Astrocyte (in vitro differentiated cells and primary cell): ENCODE measurements at regions not wholly inside any gene's neighbourhood (a gene's known extent, or its start where the extent isn't known, plus 50 kb on each side); places are given as distances from the start of the nearest gene placed in this dataset.

Experiments used
- DNase-seq: peaks from one replicate; pipeline ENCODE4 v3.0.0-alpha.2; 2010; ENCODE audit warnings: low read depth
- FAIRE-seq: peaks from 2 replicates; lab custom pipeline; 2011; peaks lifted over from hg19 to GRCh38; lab: Jason Lieb, UNC
- H2AFZ ChIP-seq: 2 replicates; pipeline ENCODE4 v1.6.0; 2012; ENCODE audit warnings: low read depth, low read length, inconsistent platforms
- H3K27ac ChIP-seq: 2 replicates; pipeline ENCODE4 v1.5.1; 2011; ENCODE audit warnings: low read depth, low read length, inconsistent platforms
- H3K27me3 ChIP-seq: 2 replicates; pipeline ENCODE4 v1.6.0; 2011; ENCODE audit warnings: low read length, inconsistent platforms; ENCODE audit not compliant: insufficient read depth
- H3K36me3 ChIP-seq: 2 replicates; pipeline ENCODE4 v1.5.1; 2011; ENCODE audit warnings: low read length, inconsistent platforms; ENCODE audit not compliant: insufficient read depth
- H3K4me1 ChIP-seq: 2 replicates; pipeline ENCODE4 v1.5.1; 2011; ENCODE audit warnings: low read length, inconsistent platforms; ENCODE audit not compliant: insufficient read depth
- H3K4me2 ChIP-seq: 2 replicates; pipeline ENCODE4 v1.6.0; 2012; ENCODE audit warnings: low read length, inconsistent platforms
- H3K4me3 ChIP-seq: 2 replicates; pipeline ENCODE4 v1.5.1; 2011; ENCODE audit warnings: low read depth, mild to moderate bottlenecking, low read length, inconsistent platforms; ENCODE audit not compliant: insufficient read depth
- H3K79me2 ChIP-seq: 2 replicates; pipeline ENCODE4 v1.6.0; 2012; ENCODE audit warnings: mild to moderate bottlenecking, low read length, inconsistent platforms; ENCODE audit not compliant: insufficient read depth
- H3K9ac ChIP-seq: 2 replicates; pipeline ENCODE4 v1.6.0; 2012; ENCODE audit warnings: mild to moderate bottlenecking, low read length, inconsistent platforms
- H3K9me3 ChIP-seq: 2 replicates; pipeline ENCODE4 v1.5.1; 2012; ENCODE audit warnings: low read depth, mild to moderate bottlenecking, low read length, inconsistent platforms; ENCODE audit not compliant: insufficient read depth
- H4K20me1 ChIP-seq: 2 replicates; pipeline ENCODE4 v1.6.0; 2012; ENCODE audit warnings: low read length, inconsistent platforms; ENCODE audit not compliant: insufficient read depth
- H3K27ac Mint-ChIP-seq: one replicate; pipeline ENCODE4 v1.8.0; 2021; ENCODE audit warnings: mild to moderate bottlenecking, mixed read lengths; ENCODE audit not compliant: unreplicated experiment
- H3K27me3 Mint-ChIP-seq: one replicate; pipeline ENCODE4 v1.8.0; 2021; ENCODE audit warnings: low read depth, mixed read lengths; ENCODE audit not compliant: unreplicated experiment
- H3K36me3 Mint-ChIP-seq: one replicate; pipeline ENCODE4 v1.8.0; 2021; ENCODE audit warnings: low read depth, mixed read lengths; ENCODE audit not compliant: unreplicated experiment
- H3K4me1 Mint-ChIP-seq: one replicate; pipeline ENCODE4 v1.8.0; 2021; ENCODE audit warnings: low read depth, mixed read lengths; ENCODE audit not compliant: unreplicated experiment
- H3K4me3 Mint-ChIP-seq: one replicate; pipeline ENCODE4 v1.8.0; 2021; ENCODE audit warnings: mild to moderate bottlenecking, moderate library complexity, mixed read lengths; ENCODE audit not compliant: unreplicated experiment
- H3K9me3 Mint-ChIP-seq: one replicate; pipeline ENCODE4 v1.8.0; 2021; ENCODE audit warnings: mild to moderate bottlenecking, mixed read lengths; ENCODE audit not compliant: unreplicated experiment
- EZH2 ChIP-seq: IDR thresholded peaks from 2 replicates; pipeline ENCODE4 v1.6.1; 2012; ENCODE audit warnings: mild to moderate bottlenecking, low read length, inconsistent platforms; ENCODE audit not compliant: insufficient read depth
- TF ChIP-seq, protein P1 (sequence below): IDR thresholded peaks from 2 replicates; pipeline ENCODE4 v1.5.1; 2011; ENCODE audit warnings: low read depth, mild to moderate bottlenecking, inconsistent platforms, low read length, moderate library complexity; ENCODE audit not compliant: insufficient read depth

DNA sequence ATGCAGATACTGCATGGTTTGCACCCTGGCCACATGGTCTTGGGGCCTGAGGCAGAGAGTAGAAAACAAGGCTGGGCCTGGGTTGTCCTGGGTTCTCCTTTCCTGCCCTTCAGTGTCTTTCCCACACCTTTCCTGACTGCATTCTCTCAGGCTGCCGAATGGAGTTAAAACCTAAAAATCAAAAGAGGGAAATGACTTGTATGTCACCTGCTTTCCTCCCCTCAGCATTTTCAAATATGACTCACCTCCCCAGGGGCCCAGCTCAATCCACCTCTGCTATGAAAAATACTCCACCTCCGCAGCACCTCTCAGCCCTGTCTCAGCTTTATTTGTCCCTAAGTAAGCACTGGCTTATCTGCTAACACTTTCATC, 457.8 kb upstream of the MEX3C start:
- no peak overlapping the region for H3K27ac Mint-ChIP-seq

GRCh38 chr18:51656249-51656648, 458.8 kb upstream of the MEX3C start:
- FAIRE-seq = no peak
- Histone ChIP-seq H3K79me2 (no peaks in the 10 kb centered on the region), H3K4me1 (no peaks in the 10 kb centered on the region), H3K27ac (no peak overlapping the region), H3K27me3 (no peaks in the 10 kb centered on the region), H3K36me3 (no peaks in the 10 kb centered on the region), H3K9me3 (no peaks in the 10 kb centered on the region), H3K4me2 (no peak overlapping the region), H4K20me1 (no peaks in the 10 kb centered on the region), H3K4me3 (no peak overlapping the region), H3K9ac (no peak overlapping the region), H2AFZ (no peak overlapping the region)
- Mint-ChIP-seq H3K27me3 (peaks cover 21% of the 10 kb centered on the region), H3K36me3 (no peaks in the 10 kb centered on the region), H3K27ac (no peak overlapping the region), H3K4me3 (no peak overlapping the region), H3K9me3 (no peaks in the 10 kb centered on the region), H3K4me1 (peaks cover 2% of the 10 kb centered on the region)
- no peak for DNase-seq
- TF ChIP-seq, protein P1, sequence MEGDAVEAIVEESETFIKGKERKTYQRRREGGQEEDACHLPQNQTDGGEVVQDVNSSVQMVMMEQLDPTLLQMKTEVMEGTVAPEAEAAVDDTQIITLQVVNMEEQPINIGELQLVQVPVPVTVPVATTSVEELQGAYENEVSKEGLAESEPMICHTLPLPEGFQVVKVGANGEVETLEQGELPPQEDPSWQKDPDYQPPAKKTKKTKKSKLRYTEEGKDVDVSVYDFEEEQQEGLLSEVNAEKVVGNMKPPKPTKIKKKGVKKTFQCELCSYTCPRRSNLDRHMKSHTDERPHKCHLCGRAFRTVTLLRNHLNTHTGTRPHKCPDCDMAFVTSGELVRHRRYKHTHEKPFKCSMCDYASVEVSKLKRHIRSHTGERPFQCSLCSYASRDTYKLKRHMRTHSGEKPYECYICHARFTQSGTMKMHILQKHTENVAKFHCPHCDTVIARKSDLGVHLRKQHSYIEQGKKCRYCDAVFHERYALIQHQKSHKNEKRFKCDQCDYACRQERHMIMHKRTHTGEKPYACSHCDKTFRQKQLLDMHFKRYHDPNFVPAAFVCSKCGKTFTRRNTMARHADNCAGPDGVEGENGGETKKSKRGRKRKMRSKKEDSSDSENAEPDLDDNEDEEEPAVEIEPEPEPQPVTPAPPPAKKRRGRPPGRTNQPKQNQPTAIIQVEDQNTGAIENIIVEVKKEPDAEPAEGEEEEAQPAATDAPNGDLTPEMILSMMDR = no peak
- TF ChIP-seq EZH2 = no peak

More for the DNA sequence above, 457.8 kb upstream of the MEX3C start:
- no peak overlapping the region for H3K4me3 ChIP-seq
- no peak for DNase-seq
- H3K4me2 ChIP-seq = no peak overlapping the region
- H4K20me1 ChIP-seq = no peaks in the 10 kb centered on the region
- H3K9me3 ChIP-seq = no peaks in the 10 kb centered on the region
- no peaks in the 10 kb centered on the region for H3K36me3 ChIP-seq
- no peak overlapping the region for H3K27ac ChIP-seq
- no peaks in the 10 kb centered on the region for H3K4me1 ChIP-seq
- Mint-ChIP-seq H3K27me3 (peaks cover 21% of the 10 kb centered on the region), H3K4me1 (peaks cover 2% of the 10 kb centered on the region), H3K36me3 (no peaks in the 10 kb centered on the region), H3K9me3 (no peaks in the 10 kb centered on the region), H3K4me3 (no peak overlapping the region)
- FAIRE-seq = no peak
- no peaks in the 10 kb centered on the region for H3K79me2 ChIP-seq
- TF ChIP-seq, protein P1 = no peak
- TF ChIP-seq EZH2 = no peak
- H3K9ac ChIP-seq = no peak overlapping the region
- H2AFZ ChIP-seq = no peak overlapping the region
- no peaks in the 10 kb centered on the region for H3K27me3 ChIP-seq

DNA sequence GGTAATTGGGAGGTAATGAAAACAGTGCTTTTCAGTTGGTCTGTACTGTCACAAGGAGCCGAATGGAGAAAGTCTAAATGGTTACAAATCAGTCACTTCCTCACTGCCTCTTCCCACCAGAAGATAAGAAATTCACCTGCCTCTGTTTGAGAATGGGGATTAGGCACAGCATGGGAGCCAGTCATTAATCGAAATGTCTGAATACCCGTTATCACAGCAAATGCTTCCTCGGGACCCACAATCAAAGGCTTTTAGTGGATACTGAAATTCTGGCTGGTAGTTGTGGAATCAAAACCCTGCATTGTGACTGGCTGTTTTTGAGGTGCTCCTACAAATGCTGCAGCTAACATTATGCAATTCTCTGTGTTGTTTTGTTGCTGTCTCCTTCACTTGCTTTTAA, 461.0 kb upstream of the MEX3C start:
- DNase-seq = no peak
- no peaks in the 10 kb centered on the region for H3K36me3 ChIP-seq
- H3K4me3 Mint-ChIP-seq = no peak overlapping the region
- TF ChIP-seq EZH2 = no peak
- TF ChIP-seq, protein P1 = no peak
- no peak overlapping the region for H3K4me2 ChIP-seq
- H3K27me3 Mint-ChIP-seq = peaks cover 27% of the 10 kb centered on the region
- no peaks in the 10 kb centered on the region for H3K36me3 Mint-ChIP-seq
- no peaks in the 10 kb centered on the region for H3K9me3 ChIP-seq
- no peak overlapping the region for H3K4me3 ChIP-seq
- no peaks in the 10 kb centered on the region for H3K4me1 ChIP-seq
- H3K4me1 Mint-ChIP-seq = peaks cover 2% of the 10 kb centered on the region
- no peak overlapping the region for H3K27ac ChIP-seq
- H2AFZ ChIP-seq = no peak overlapping the region
- no peaks in the 10 kb centered on the region for H3K27me3 ChIP-seq
- no peak for FAIRE-seq
- no peak overlapping the region for H3K27ac Mint-ChIP-seq
- H4K20me1 ChIP-seq = no peaks in the 10 kb centered on the region
- H3K9ac ChIP-seq = no peak overlapping the region
- no peaks in the 10 kb centered on the region for H3K79me2 ChIP-seq
- H3K9me3 Mint-ChIP-seq = no peaks in the 10 kb centered on the region
